ENCODE measurements at regions not wholly inside any gene's neighbourhood (a gene's known extent, or its start where the extent isn't known, plus 50 kb on each side); places are given as distances from the start of the nearest gene placed in this dataset.

DNA sequence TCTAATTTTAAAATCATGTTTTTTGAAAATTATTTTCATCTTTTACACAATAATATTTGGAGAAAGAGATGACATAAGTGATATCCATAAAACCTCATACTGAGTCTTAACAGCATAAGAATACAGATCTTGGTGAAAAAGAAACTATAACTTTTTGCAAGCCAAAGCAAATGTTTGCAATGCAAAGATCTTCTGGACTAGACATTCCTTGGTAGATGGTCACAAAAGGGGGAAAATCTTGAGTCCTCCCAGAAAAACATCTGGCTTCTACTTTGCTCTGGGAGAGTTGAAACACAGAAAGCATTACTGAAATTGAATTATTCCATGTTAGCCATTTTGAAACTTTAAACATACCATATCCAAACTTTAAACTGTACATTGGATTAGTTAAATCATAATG, 308.2 kb downstream of the ANXA1 start:
- TF ChIP-seq, protein P1, sequence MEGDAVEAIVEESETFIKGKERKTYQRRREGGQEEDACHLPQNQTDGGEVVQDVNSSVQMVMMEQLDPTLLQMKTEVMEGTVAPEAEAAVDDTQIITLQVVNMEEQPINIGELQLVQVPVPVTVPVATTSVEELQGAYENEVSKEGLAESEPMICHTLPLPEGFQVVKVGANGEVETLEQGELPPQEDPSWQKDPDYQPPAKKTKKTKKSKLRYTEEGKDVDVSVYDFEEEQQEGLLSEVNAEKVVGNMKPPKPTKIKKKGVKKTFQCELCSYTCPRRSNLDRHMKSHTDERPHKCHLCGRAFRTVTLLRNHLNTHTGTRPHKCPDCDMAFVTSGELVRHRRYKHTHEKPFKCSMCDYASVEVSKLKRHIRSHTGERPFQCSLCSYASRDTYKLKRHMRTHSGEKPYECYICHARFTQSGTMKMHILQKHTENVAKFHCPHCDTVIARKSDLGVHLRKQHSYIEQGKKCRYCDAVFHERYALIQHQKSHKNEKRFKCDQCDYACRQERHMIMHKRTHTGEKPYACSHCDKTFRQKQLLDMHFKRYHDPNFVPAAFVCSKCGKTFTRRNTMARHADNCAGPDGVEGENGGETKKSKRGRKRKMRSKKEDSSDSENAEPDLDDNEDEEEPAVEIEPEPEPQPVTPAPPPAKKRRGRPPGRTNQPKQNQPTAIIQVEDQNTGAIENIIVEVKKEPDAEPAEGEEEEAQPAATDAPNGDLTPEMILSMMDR (IDR thresholded peaks at IDR 0.05): no peak
- no peak for TF ChIP-seq EZH2 (IDR thresholded peaks at IDR 0.05; ENCODE audit: borderline replicate concordance, insufficient read depth, low read depth, low read length, poor library complexity, severe bottlenecking)
